A673 (cell line): ENCODE measurements at regions not wholly inside any gene's neighbourhood (a gene's known extent, or its start where the extent isn't known, plus 50 kb on each side); places are given as distances from the start of the nearest gene placed in this dataset.

Experiments used
- CTCF ChIP-seq: fragments of 300-800, 200-600 bp; sonication (generic); conservative IDR thresholded peaks from 2 replicates; pipeline ENCODE4 v1.5.1; 2017; ENCODE audit warnings: low read depth, mild to moderate bottlenecking, antibody characterized with exemption, low read length, moderate library complexity, mixed read lengths
- EZH2 ChIP-seq: fragments of 200-600 bp; sonication (generic); IDR thresholded peaks from 2 replicates; pipeline ENCODE4 v1.6.1; 2017; ENCODE audit warnings: borderline replicate concordance, low read depth, mild to moderate bottlenecking, mixed read lengths, antibody characterized with exemption, low read length; ENCODE audit not compliant: poor library complexity, severe bottlenecking

GRCh38 chr1:47650611-47651010 is 212.8 kb downstream of the FOXD2 start:
- TF ChIP-seq CTCF (no peak), EZH2 (no peak)
